KG1 (cell line): ENCODE measurements at regions not wholly inside any gene's neighbourhood (a gene's known extent, or its start where the extent isn't known, plus 50 kb on each side); places are given as distances from the start of the nearest gene placed in this dataset.
"Not testable (repeated sequence)": the region's sequence is repeated elsewhere in the genome, so short reads cannot be mapped to it uniquely, and the experiment has no call there.

Experiments used
- DNase-seq: peaks from one replicate; lab custom pipeline; 2025; lab: John Stamatoyannopoulos, UW

DNA sequence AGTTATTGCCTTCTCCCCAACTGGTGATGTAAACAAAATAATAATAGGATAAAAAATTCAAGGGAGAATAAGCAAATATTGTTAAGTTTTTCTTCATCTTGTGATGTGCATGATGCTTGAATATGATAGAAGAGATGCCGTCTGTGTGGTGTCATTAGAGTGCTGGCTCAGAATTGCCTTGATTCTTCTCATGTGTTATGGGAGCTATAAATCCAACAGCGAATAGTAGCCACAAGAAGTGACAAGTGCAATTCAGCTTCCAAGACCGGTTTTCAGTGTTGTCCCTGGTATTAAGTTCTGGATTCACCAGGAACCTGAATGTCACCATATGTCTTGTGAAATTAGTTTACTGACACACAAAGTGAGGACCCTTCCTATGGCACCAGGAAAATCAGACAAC lies 547.0 kb downstream of the NSUN3 start:
- no peak for DNase-seq

DNA sequence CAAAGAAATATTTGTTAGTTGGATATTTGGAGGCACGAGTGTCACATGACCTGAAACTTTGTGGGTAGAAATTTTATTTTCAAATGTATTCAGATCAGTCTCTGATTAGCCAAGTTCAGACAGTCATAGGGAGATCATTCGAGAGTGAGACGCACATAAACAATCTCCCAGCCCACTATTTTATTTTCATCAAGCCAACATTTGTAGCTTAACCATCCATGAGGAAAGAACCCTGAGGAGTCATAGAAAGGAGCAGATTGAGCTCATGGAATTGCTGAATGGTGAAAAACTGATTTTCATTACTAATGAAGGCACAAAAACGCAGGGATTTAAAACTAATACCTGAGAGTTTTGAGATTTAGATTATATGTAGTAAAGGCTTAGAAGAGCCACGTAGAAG lies 548.7 kb downstream of the NSUN3 start:
- DNase-seq = no peak

DNA sequence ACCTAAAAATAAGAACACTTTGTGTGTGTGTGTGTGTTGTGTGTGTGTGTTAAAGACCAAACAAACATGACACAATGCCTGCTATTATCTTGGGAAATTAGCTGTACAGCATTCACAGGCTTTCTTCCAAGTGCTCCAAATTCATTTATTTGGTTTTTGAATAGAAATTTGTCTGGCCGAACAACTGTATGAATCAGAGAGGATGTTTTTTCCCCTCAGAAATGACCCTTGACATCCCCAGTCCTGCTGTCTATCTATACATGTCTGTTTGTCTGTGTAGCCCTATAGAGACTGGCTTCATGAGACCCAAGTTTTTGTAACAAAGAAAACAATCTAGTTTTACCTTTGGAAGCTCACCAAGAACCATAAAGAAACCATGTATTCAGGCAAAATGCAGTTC lies 549.8 kb downstream of the NSUN3 start:
- DNase-seq = no peak

DNA sequence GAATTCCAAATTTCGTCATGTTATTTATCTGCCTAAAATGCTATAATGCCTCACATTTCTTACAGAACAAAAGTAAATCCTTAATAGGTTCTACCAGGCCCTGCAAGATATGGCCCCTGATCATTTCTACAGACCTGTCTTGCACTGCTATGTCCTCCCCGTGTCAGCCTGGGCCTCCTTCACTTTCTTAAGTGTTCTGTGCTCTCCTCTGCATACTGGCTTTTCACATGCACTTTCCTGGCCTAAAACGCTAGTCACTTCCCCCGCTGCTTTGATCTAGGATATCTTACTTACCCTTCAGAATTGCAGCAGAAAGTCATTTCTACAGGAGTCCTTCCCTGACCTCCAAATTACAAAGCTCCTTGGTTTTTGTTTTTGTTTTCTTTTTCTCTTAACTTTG lies 551.3 kb downstream of the NSUN3 start:
- DNase-seq = no peak

DNA sequence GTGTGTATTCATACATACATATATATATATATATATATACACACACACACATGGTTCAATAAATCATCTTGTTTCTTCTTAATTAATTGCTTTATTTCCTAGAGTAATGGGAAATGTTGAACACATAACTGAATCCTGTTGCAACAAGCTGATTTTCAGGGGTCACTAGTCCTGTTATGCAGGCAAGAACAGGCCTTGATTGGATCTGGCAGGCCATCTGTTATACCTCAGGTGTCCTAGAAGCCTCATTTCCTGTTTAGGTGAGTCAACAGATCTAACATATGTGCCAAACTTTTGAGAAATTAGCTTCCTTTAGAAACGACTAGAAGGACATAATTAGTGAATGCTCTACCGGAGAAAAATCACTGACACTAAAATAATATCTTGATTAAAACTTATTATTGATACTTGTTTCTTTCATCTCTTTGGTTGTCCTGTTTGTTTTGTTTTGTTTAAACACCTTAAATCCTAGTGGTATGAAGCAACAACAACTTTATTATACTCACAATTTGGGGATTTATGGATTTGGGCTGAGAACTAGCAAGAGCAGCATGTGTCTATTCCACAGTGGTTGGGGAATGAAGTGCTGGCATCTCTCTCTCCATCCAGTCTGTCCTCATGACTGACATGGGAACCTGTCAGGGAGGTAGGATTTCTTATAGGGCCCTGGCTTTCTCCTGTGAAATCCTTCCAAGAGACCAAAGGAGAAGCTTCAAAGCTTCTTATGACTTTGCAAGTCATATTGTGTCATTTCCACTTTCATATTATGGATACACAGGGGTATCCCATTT lies 552.6 kb downstream of the NSUN3 start:
- no peak for DNase-seq

DNA sequence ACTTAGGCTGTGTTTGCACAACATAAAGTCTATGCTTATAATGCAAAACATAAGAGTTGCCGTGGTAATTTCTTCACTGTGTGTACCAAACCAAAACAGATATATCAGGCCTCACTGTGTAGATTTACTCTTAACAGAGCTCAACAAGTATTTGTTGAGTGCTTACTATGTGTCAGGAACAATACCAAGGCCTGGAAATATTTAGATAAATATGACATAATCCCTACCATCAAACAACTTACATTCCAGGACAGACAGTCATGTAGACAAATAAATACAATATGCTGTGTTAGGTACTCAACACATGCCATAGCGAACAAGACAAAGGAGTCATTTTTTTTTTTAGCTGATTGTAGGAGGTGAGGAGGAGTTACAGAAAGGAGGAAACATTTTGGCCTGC lies 554.0 kb downstream of the NSUN3 start:
- no peak for DNase-seq

- no peak for DNase-seq
Observed at GRCh38 chr3:94617312-94617711, 554.5 kb downstream of the NSUN3 start.

DNA sequence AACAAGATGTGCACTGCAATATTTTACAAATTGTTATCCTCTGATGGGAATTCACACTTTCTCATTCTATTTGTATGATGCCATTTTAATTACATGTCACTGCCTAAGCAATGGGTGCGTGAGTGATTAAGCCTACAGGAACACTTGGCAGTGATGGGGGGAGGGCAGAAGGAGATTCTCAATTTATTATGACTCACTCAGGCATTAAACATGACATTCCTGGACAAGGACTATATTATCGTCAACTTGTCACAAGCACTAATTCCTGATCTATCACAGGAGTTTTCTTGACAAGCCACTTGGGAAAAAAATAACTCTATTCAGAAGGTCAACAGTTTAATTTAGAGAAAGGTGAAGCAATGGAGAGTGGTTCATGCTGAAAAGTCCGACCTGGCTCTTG lies 556.8 kb downstream of the NSUN3 start:
- DNase-seq = no peak

GRCh38 chr3:94626573-94626972 lies 563.7 kb downstream of the NSUN3 start:
- no peak for DNase-seq

DNA sequence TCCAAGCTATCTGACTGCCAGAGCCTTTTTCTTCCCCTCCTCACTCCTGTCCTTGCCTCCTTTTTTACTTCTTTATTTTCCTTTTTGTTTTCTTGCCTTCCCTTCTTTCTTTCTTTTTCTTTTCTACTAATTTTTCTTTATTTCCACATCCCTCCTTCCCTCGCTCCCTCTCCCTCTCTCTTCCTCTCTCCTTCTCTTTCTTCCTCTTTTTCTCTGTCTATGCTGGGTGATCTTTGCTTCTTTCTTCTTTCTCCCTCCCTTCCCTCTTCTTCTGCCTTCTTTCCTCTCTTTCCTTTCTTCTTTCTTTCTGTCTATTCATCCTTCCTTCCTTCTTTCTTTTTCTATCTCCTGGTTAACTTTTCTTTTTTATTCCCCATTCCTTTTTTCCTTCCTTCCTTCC lies 564.8 kb downstream of the NSUN3 start:
- DNase-seq = no peak

DNA sequence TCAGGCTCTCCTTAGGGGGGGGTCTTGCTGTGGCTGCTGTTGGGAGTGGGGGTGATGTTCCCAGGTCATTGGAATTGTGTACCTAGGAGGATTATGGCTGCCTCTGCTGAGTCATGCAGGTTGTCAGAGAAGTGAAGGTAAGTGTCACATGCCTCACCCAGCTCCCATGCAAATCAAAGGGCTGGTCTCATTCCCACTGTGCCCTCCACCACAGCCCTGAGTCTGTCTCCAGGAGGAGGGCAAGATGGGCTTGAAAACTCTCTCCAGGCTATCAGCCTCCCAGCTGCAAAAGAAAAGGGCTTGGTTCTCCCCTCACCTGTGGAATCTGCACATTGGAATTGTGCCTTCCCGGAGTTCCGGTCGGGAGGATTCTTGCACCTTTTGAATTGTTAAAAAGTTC lies 580.5 kb downstream of the NSUN3 start:
- no peak for DNase-seq

DNA sequence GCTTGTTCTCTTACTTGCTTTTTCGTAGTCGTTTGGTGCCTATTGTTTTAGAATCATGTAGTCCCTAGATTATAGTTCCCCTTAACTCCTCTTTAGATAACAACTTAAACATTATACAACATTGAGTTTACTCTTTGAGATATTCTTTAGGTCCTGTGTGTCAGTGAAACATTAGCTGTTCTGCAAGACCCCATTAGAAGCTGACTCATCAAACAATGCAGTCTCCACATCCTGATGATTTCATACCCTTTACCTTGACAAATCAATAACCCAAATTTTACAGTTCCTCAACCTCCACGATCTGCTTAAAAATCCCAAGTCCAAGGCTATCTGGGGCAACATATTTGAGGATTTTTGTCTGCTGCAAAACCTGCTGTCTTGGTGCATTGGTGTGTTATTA lies 582.9 kb downstream of the NSUN3 start:
- DNase-seq = no peak

GRCh38 chr3:94647131-94647530 lies 584.3 kb downstream of the NSUN3 start:
- DNase-seq = no peak

DNA sequence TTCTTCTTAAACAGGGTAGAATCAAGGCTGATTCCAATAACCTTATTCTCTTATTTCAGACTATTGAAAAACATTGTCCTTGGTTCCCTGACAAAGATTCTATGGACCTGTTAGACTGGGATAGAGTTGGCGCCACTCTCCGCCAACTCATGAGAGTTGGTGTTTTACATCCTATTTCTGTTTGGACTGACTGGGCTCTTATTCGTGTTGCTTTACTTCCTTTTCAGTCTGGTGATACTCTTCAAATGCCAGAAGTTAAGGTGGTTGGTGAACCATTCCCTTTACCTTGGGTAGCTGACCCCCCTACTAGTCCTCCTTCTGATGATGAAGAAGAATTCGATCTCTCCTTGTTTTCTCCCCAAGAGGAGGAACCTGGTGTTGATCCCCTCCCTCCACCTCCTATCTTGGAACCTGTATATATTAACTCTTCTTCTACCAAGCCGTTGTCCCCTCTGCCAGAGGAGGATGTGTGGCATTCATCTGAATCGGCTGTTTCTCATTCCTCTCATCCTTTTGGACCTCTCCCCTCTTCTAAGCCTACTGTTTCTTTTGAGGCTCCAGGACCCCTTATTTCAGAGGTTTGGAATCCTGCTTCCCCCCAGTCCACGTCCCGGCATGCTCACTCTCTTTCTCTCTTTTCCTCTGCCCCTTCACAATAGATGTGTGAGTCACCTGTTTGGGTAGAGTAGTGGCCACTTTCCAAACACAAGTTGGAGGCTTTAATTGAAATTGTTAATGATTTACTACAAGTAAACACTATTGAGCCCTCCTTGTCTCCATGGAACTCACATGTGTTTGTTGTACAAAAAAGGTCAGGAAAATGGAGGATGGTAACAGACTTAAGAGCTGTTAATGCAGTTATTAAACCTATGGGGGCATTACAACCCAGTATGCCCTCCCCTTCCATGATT lies 585.7 kb downstream of the NSUN3 start:
- DNase-seq = not testable (repeated sequence)

GRCh38 chr3:94654096-94654495 lies 591.2 kb downstream of the NSUN3 start:
- DNase-seq = no peak

- no peak for DNase-seq
Observed at GRCh38 chr3:94665922-94666321, 603.1 kb downstream of the NSUN3 start.

GRCh38 chr3:94671078-94671477 lies 608.2 kb downstream of the NSUN3 start:
- no peak for DNase-seq

- DNase-seq = no peak
Observed at GRCh38 chr3:94673876-94674275, 611.0 kb downstream of the NSUN3 start.

- no peak for DNase-seq
Observed at GRCh38 chr3:94686208-94686607, 623.3 kb downstream of the NSUN3 start.

DNA sequence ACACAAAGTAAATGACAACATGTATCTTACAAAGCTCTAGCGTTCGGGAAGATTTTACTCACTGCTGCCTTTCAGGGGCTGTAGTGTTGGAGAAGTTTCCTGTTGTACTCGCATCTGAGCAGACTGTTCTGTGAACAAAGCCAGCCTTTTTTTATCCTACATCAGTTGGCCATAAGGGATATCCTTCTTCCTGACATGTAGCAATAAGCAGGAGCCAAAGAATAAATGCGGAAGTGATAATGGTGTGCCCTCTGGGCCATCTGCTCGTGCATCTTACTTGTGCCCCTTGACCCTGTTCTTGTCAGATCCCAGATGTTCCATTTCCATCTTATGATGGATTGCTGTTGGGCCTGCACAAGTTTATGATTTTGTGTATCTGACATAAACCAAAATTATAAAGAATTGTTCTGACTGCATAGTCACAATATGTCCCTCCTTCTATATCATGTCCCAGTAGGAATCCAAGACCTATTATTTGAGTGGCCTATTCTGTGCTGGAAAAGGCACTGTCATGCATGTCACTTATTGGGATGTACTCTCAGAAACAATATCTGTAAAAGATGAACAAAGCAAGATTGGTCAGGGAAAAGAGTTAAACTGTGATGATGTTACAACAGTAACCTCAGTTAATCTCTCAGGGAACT lies 631.3 kb downstream of the NSUN3 start:
- no peak for DNase-seq

DNA sequence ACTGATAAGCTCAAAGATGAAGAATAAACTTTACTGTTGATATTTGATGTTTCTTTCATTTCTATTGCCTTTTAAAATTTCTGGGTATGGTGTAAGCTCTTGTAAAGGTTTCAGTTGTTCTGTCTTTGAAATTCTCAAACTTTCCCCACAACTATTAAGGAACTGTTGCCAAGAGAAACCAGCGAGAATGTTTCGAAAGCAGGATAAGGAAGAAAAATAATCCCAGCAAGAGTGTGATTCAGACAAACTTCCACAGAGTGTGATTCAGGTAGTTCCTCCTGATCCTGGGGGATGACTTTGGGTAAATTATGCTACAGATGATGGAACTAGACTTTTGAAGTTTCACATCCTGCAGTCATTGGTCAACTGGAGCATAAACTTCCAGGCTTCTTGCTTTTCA lies 632.0 kb downstream of the NSUN3 start:
- DNase-seq = no peak

DNA sequence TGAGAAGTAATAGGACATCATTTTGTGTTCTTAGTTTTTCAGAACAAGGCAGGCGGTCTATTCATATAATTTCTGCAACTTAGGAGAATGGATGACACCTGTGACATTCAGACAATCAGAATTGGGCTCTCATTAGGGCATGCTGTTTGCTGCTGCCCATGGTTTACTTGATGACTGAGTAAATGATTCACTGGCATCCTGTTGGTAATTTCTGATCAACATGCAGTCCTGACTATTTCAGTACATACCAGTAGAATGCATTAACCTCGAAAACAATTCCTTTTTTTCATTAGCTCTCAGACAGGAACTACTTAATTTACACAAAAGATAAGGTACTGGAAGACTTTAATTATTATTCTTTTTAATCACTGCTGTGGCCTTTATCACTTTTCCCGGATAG lies 641.6 kb downstream of the NSUN3 start:
- no peak for DNase-seq
